SK-N-SH (cell line): ENCODE measurements at regions not wholly inside any gene's neighbourhood (a gene's known extent, or its start where the extent isn't known, plus 50 kb on each side); places are given as distances from the start of the nearest gene placed in this dataset.

Experiments
- CTCF ChIA-PET: fragments of 300-600, 350-600 bp; formaldehyde crosslinking; extraction: SDS; loops from one replicate; lab custom pipeline; 2021; lab: Yijun Ruan, JAX
- POLR2A ChIA-PET: fragments of 350-600 bp; sonication (Branson Sonifier 250); formaldehyde crosslinking; extraction: SDS; loops from one replicate; lab custom pipeline; 2020; ENCODE audit warnings: antibody characterized with exemption, inconsistent platforms; lab: Yijun Ruan, JAX
- DNase-seq: peaks from one replicate; pipeline ENCODE4 v3.0.0; 2012
- H2AFZ ChIP-seq: fragments of 200-600 bp; sonication (generic); 2 replicates; pipeline ENCODE4 v1.8.1; 2016; ENCODE audit warnings: antibody characterized with exemption, mild to moderate bottlenecking, low read depth
- H3F3A ChIP-seq: fragments of 200-600 bp; sonication (generic); replicated peaks from 2 replicates; pipeline ENCODE3; 2016; ENCODE audit warnings: antibody characterized with exemption, mild to moderate bottlenecking; ENCODE audit not compliant: insufficient read depth
- H3K27ac ChIP-seq, 2 experiments: fragments of 200-500 bp in 1 of 2; fragments of 200-600 bp in 1 of 2; sonication (Bioruptor generic) in 1 of 2; sonication (generic), shearing (Covaris generic) in 1 of 2; 2 replicates each; pipeline versions ENCODE4 v1.5.1 to v1.6.1; 2014 to 2016; ENCODE audit warnings: low read depth in 2 of 2, inconsistent platforms in 1 of 2, low read length in 1 of 2, mild to moderate bottlenecking in 1 of 2, mixed read lengths in 1 of 2
- H3K27me3 ChIP-seq: fragments of 200-600 bp; sonication (generic), shearing (Covaris generic); 2 replicates; pipeline ENCODE4 v1.6.1; 2016; ENCODE audit warnings: mixed run types; ENCODE audit not compliant: insufficient read depth
- H3K36me3 ChIP-seq, 2 experiments: fragments of 200-500 bp in 1 of 2; fragments of 200-600 bp in 1 of 2; sonication (Bioruptor generic) in 1 of 2; sonication (generic) in 1 of 2; replicated peaks in 1 of 2; 2 replicates each; pipeline versions ENCODE3 to v1.5.1; 2014 to 2016; ENCODE audit warnings: low read length in 1 of 2, mild to moderate bottlenecking in 1 of 2; ENCODE audit not compliant: insufficient read depth in 2 of 2, control insufficient read depth in 1 of 2
- H3K4me1 ChIP-seq, 2 experiments: fragments of 200-500 bp in 1 of 2; fragments of 200-600 bp in 1 of 2; sonication (Bioruptor generic) in 1 of 2; sonication (generic), shearing (Covaris generic) in 1 of 2; 2 replicates each; pipeline versions ENCODE4 v1.5.1 to v1.6.1; 2014 to 2016; ENCODE audit warnings: low read depth in 1 of 2, low read length in 1 of 2, mixed run types in 1 of 2; ENCODE audit not compliant: insufficient read depth in 2 of 2, control insufficient read depth in 1 of 2
- H3K4me2 ChIP-seq: fragments of 200-600 bp; sonication (generic), shearing (Covaris generic); 2 replicates; pipeline ENCODE4 v1.6.1; 2017; ENCODE audit warnings: mixed run types
- H3K4me3 ChIP-seq, 2 experiments: fragments of 200-500 bp in 1 of 2; fragments of 200-600 bp in 1 of 2; sonication (Bioruptor generic) in 1 of 2; sonication (generic), shearing (Covaris generic) in 1 of 2; 2 replicates each; pipeline versions ENCODE4 v1.5.1 to v1.8.1; 2014 to 2016; ENCODE audit warnings: low read depth in 2 of 2, inconsistent platforms in 1 of 2, low read length in 1 of 2, mild to moderate bottlenecking in 1 of 2, mixed read lengths in 1 of 2, moderate library complexity in 1 of 2
- H3K79me2 ChIP-seq: fragments of 200-600 bp; sonication (generic); 2 replicates; pipeline ENCODE4 v1.8.1; 2017; ENCODE audit warnings: mild to moderate bottlenecking; ENCODE audit not compliant: insufficient read depth
- H3K9ac ChIP-seq: fragments of 200-600 bp; sonication (generic); 2 replicates; pipeline ENCODE4 v1.6.1; 2017; ENCODE audit warnings: mixed run types
- H3K9me2 ChIP-seq: fragments of 200-600 bp; sonication (generic); 2 replicates; pipeline ENCODE4 v1.6.1; 2017; ENCODE audit warnings: mixed run types
- H3K9me3 ChIP-seq: fragments of 200-600 bp; sonication (generic); 2 replicates; pipeline ENCODE4 v1.6.1; 2017; ENCODE audit warnings: mixed run types, mild to moderate bottlenecking, moderate library complexity
- H4K20me1 ChIP-seq: fragments of 200-600 bp; sonication (generic); 2 replicates; pipeline ENCODE4 v1.6.1; 2017; ENCODE audit warnings: mild to moderate bottlenecking, mixed run types; ENCODE audit not compliant: insufficient read depth
- CHD2 ChIP-seq: fragments of 150-350 bp; IDR thresholded peaks from 2 replicates; pipeline ENCODE4 v1.6.1; 2018; ENCODE audit warnings: low read length; ENCODE audit not compliant: partially characterized antibody
- CTCF ChIP-seq: fragments of 200-600 bp; sonication (generic); IDR thresholded peaks from 2 replicates; pipeline ENCODE4 v1.6.1; 2017; ENCODE audit warnings: antibody characterized with exemption, mild to moderate bottlenecking, moderate library complexity
- EP300 ChIP-seq, 2 experiments: IDR thresholded peaks; 2 replicates each; pipeline versions ENCODE4 v1.4.0 to v1.6.1; 2012; ENCODE audit warnings: borderline replicate concordance in 1 of 2, low read depth in 1 of 2, low read length in 1 of 2
- EZH2phosphoT487 ChIP-seq: fragments of 200-600 bp; sonication (generic); IDR thresholded peaks from 2 replicates; pipeline ENCODE4 v1.6.1; 2017; ENCODE audit warnings: low read depth, mixed run types, mild to moderate bottlenecking, antibody characterized with exemption, moderate library complexity, borderline replicate concordance
- FOSL2 ChIP-seq: IDR thresholded peaks from 2 replicates; pipeline ENCODE4 v1.4.0; 2012; ENCODE audit warnings: low read depth, mild to moderate bottlenecking, moderate library complexity, borderline replicate concordance
- JUND ChIP-seq: IDR thresholded peaks from 2 replicates; pipeline ENCODE4 v1.4.0; 2012
- MEF2A ChIP-seq: IDR thresholded peaks from 2 replicates; pipeline ENCODE4 v1.4.0; 2012; ENCODE audit warnings: low read depth, borderline replicate concordance
- MXI1 ChIP-seq: IDR thresholded peaks from 2 replicates; pipeline ENCODE4 v1.6.1; 2012; ENCODE audit warnings: mild to moderate bottlenecking, low read depth, low read length, improper control_type of control experiment
- NRF1 ChIP-seq: IDR thresholded peaks from 2 replicates; pipeline ENCODE4 v1.6.1; 2012; ENCODE audit warnings: low read depth, mild to moderate bottlenecking, low read length
- POLR2AphosphoS5 ChIP-seq: IDR thresholded peaks from 2 replicates; pipeline ENCODE4 v1.6.1; 2012; ENCODE audit warnings: low read depth, low read length
- RAD21 ChIP-seq: IDR thresholded peaks from 2 replicates; pipeline ENCODE4 v1.6.1; 2012; ENCODE audit warnings: mild to moderate bottlenecking, low read length
- RFX5 ChIP-seq: IDR thresholded peaks from 2 replicates; pipeline ENCODE4 v1.6.1; 2012; ENCODE audit warnings: mild to moderate bottlenecking, improper control_type of control experiment, low read length
- RXRA ChIP-seq: IDR thresholded peaks from 2 replicates; pipeline ENCODE4 v1.4.0; 2012; ENCODE audit warnings: low read depth, mild to moderate bottlenecking, borderline replicate concordance
- SIN3A ChIP-seq: IDR thresholded peaks from 2 replicates; pipeline ENCODE4 v1.6.1; 2012; ENCODE audit warnings: low read depth, mild to moderate bottlenecking, low read length, moderate library complexity, borderline replicate concordance
- SMC3 ChIP-seq: IDR thresholded peaks from 2 replicates; pipeline ENCODE4 v1.6.1; 2012; ENCODE audit warnings: low read depth, low read length, improper control_type of control experiment
- TCF12 ChIP-seq: IDR thresholded peaks from 2 replicates; pipeline ENCODE4 v1.4.0; 2012
- YY1 ChIP-seq: IDR thresholded peaks from 2 replicates; pipeline ENCODE4 v1.4.0; 2012; ENCODE audit warnings: low read depth, mild to moderate bottlenecking
- WGBS: methylation state at CpG from one replicate; pipeline ENCODE4 v1.1.6; 2017; ENCODE audit warnings: low lambda C conversion rate; 5-methylcytosine and 5-hydroxymethylcytosine counted together

DNA sequence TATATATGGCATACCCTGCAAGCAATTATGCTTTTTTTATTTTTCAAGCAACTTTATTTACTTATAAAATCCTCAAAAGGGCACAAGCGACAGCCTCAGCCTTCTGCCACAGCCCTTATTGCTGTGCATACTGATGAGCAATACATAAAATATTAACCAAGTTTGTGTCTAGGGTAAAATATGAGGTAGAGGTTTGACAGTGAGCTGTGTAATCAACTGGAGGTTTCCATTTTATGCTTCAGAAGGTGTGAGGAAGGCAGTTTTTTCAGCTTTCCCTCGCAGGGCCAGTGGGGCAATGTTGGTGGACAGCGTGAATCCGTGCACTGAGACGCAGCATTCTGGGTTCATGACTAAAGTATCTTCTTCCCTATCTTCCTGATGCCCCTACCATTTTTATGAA is 310.4 kb downstream of the IRS2 start:
- CTCF ChIA-PET: no interaction called here
- TF ChIP-seq MEF2A (no peak), EP300 (IDR thresholded peaks at IDR 0.05; ENCODE audit: borderline replicate concordance in 1 of 2, low read depth in 1 of 2, low read length in 1 of 2) (no peak), JUND (no peak), RXRA (no peak)

GRCh38 chr13:109468123-109468522 is 318.3 kb downstream of the IRS2 start:
- WGBS: 64% methylated on average over 5 of the region's 5 CpGs

More for the DNA sequence above, 310.4 kb downstream of the IRS2 start:
- Histone ChIP-seq H3K36me3 (no peaks in the 10 kb centered on the region), H3K9ac (no peak overlapping the region), H3K4me1 (peaks cover 0 to 5% of the 10 kb centered on the region in 2 experiments; a peak in 1 of 4 replicates), H3K9me3 (no peaks in the 10 kb centered on the region), H3K27me3 (no peaks in the 10 kb centered on the region), H3K79me2 (no peaks in the 10 kb centered on the region), H2AFZ (no peak overlapping the region), H4K20me1 (no peaks in the 10 kb centered on the region), H3K4me2 (no peak overlapping the region), H3K9me2 (no peaks in the 10 kb centered on the region), H3K27ac (no peak overlapping the region), H3K4me3 (no peak overlapping the region), H3F3A (no peaks in the 10 kb centered on the region)
- 95% methylated on average over 5 of the region's 5 CpGs for WGBS
- DNase-seq: no peak
- POLR2A ChIA-PET: interaction anchor here (0.7 kb wide), 1 partner anchor 10 kb away, joined by 3 read pairs; no protein-coding TSS in a partner anchor

DNA sequence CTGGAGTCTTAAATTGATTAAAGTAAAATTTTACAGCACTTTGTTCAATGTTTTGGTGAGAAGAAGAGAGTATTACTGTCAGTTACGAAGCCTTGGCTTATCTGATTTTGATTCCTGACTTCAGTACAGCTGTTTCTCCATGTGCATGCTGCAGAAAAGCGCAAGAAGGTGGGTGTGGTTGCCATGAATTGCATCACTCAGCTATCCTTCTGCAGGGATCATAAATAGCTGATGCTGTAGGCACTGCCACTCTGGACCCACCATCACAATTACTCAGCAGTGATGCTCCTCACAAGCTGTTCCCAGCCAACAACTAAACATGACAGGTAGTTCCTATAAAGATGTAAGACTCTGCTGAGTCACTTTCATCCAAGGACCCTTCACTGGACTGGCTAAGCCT is 321.2 kb downstream of the IRS2 start:
- Histone ChIP-seq H3K27ac (no peak overlapping the region), H3K4me1 (no peaks in the 10 kb centered on the region), H3K9ac (no peak overlapping the region), H3K79me2 (no peaks in the 10 kb centered on the region), H2AFZ (no peak overlapping the region), H3K9me3 (peaks cover 14% of the 10 kb centered on the region; the same call in 1 of the 2 replicates)
- TF ChIP-seq FOSL2 (no peak), SIN3A (no peak), CHD2 (no peak), SMC3 (no peak), MXI1 (no peak), POLR2AphosphoS5 (no peak), EP300 (IDR thresholded peaks at IDR 0.05; ENCODE audit: borderline replicate concordance in 1 of 2, low read depth in 1 of 2, low read length in 1 of 2) (no peak), YY1 (no peak), EZH2phosphoT487 (no peak), RFX5 (no peak), NRF1 (no peak), TCF12 (no peak)
- TF ChIP-seq, all 33 proteins: peak for 0
- no peaks in the 10 kb centered on the region for H4K20me1 ChIP-seq
- CTCF ChIA-PET: interaction anchor here (1.2 kb wide), 1 partner anchor 19 kb away, joined by 3 read pairs; no protein-coding TSS in a partner anchor
- H3K4me2 ChIP-seq: no peak overlapping the region
- no peaks in the 10 kb centered on the region for H3F3A ChIP-seq
- DNase-seq: no peak
- H3K36me3 ChIP-seq: no peaks in the 10 kb centered on the region
- H3K27me3 ChIP-seq: no peaks in the 10 kb centered on the region
- POLR2A ChIA-PET: no interaction called here
- no peaks in the 10 kb centered on the region for H3K9me2 ChIP-seq
- H3K4me3 ChIP-seq: no peak overlapping the region
- 0% methylated on average over 2 of the region's 2 CpGs for WGBS

More at GRCh38 chr13:109468123-109468522, 318.3 kb downstream of the IRS2 start:
- H2AFZ ChIP-seq: no peak overlapping the region
- H3K4me3 ChIP-seq: no peak overlapping the region
- ChIA-PET POLR2A (no interaction called here), CTCF (no interaction called here)
- no peaks in the 10 kb centered on the region for H3F3A ChIP-seq
- no peaks in the 10 kb centered on the region for H3K27me3 ChIP-seq
- H3K4me1 ChIP-seq: no peaks in the 10 kb centered on the region
- DNase-seq: no peak
- TF ChIP-seq RAD21 (no peak), SIN3A (no peak), CTCF (no peak), NRF1 (no peak)
- no peaks in the 10 kb centered on the region for H4K20me1 ChIP-seq
- H3K9me3 ChIP-seq: no peaks in the 10 kb centered on the region
- no peak overlapping the region for H3K27ac ChIP-seq
- H3K36me3 ChIP-seq: no peaks in the 10 kb centered on the region
- no peak overlapping the region for H3K9ac ChIP-seq
- no peak overlapping the region for H3K4me2 ChIP-seq
- no peaks in the 10 kb centered on the region for H3K9me2 ChIP-seq
- H3K79me2 ChIP-seq: no peaks in the 10 kb centered on the region
